HG03159 (cell line): ENCODE measurements at regions not wholly inside any gene's neighbourhood (a gene's known extent, or its start where the extent isn't known, plus 50 kb on each side); places are given as distances from the start of the nearest gene placed in this dataset.

Experiments used
- ATAC-seq: cut with Tn5 transposase; IDR thresholded peaks from one replicate; pipeline ENCODE4 v1.9.1; 2021; ENCODE audit warnings: mild to moderate bottlenecking, moderate library complexity; ENCODE audit not compliant: unreplicated experiment

DNA sequence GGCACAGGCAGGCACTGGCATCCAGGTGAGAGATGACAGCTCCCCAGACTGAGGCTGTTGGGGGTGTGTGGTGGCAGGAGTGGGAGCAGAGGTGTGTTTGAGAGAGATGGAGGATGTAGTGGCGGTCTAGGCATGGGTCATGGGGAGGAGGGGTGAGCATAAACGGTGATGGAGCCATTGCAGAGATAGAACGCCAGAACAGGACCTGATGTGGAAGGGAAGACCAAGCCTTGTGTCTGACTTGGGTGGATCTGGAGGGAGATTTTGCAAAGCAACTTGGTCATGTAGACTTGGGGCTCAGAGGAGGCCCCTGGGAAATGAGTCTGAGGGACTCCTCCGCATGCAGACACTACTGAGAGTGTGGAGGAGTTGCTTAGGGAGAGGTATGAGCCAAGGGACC lies 50.0 kb upstream of the CLDN5 start:
- no peak for ATAC-seq

DNA sequence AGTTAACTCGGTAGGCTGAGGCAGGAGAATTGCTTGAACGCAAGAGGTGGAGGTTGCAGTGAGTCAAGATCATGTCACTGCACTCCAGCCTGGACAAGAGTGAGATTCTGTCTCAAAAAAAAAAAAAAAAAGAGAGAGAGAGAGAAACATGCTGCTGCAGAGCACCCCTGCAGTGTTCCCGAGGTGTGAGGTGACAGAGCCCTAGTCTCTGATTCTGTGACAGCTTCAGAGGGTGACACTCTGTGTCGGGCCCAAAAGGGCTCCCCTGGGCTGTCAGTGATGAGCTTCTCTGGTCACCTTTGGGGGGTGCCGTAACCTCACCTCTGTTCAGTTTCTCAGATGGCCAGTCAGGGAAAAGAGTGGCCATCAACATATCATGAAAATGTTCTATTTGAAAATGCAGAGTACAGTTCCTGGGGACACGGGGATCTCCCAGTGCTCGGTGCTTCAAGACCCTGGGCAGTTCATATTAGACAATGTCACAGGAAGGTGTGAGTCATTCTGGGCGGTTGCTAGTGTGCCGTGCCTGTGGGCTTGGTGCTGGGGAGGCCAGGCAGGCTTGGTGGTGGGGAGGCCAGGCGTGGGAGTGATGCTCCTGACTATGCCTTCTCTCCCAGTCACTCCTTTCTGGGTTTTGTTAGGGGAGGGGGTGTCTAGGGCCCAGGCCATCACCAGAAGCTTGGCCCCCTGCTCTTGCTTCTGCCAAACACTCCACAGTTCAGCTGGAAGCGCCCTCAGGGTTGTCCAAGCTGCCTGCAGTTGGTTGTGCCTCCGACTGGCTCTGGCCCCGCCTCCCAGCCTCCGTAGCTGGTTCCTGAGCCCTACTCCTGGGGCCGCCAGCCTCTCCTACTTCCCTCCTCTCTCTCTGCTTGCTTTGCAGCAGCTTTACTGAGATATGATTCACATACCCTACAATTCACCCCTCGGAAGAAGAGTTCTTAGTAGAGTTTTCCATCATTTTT lies 52.5 kb upstream of the CLDN5 start:
- no peak for ATAC-seq

DNA sequence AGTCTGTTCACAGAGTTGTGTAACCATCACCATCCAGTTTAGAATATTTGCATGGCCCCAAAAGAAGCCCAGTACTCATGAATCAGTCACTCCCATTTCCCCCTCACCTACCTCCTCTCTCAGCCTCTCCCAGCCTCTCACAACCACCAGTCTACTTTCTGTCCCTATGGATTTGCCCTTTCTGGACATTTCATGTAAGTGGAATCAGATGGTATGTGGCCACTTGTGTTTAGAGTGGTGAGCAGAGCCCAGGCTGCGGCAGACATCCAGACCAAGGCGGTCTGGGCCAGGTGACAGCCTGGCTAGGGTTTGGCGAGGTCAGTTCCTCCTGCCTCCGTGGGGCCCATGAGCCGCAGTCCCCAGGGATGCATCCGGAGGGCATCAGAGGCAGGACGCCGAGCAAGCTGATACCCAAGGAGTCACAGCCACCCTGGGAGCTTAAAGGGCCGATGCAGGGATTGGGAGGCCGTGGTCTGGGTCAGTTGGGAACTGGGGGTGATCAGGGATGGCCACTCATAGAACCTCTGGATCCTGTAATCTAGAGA lies 53.3 kb upstream of the CLDN5 start:
- no peak for ATAC-seq

DNA sequence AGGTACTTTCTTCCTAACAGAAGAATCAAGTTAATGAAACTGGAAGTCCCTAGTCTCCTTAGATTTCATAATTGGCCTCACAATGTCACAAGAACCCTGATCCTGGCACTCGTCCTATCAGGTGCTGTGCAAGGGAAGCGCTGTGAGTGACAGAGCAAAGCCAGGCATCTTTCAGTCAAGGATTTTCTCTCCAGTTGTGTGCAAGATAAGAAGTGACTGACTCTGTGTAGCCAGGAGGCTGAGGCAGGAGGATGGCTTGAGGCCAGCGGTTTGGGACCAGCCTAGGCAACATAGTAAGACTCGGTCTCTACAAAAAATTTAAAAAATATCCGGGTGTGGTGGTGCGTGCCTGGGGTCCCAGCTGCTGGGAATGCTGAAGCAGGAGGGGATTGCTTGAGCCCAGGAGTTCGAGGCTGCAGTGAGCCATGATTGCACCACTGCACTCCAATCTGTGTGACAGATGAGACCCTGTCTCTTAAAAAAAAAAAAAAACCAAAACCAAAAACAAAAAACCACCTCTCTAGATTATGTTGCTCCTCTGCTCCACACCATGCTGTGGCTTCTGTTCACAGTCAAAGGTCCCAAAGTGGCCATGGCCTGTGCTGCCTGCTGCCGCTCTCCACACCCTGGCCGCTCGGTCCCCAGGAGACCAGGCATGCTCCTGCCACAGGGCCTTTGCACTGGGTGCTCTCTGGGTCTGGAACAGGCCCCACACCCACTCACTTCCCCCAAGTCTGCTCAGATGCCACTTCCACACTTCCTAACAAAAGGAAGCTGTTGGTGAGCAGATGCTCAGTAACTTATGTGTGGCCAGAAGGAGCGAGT lies 54.2 kb upstream of the CLDN5 start:
- no peak for ATAC-seq

DNA sequence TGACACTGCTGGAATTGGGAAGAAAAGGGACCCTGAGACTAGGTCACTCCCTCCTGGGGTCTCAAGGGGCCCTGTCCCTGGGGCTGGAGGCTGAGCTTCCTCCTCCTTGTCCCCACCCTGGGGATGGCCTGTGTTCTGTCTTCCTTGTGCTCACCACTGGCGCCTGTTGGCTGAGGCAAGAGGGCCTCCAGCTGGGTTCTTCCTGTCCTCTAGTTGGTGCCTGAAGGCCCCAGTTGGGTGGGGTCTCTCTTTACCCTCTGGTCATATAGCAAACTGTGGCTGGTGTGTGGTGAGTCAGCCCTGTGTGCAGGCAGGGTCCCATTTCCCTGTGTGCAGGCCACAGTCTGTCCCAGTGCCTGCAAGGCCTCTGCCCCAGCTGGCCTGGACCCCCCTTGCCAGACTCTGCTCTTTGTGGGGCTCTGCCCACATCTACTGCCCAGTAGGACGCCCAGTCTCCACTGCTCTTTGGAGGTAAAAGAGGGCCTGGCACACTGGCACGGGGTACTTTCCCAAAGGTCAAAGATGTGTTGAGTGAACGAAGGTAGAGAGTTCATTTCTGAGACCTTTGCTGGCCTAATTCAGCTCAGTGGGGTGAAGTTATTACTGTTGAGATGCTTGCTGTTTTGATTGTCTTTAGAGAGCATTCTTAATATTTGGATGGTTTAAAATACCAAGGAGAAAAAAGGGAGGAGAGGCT lies 55.1 kb upstream of the CLDN5 start:
- ATAC-seq = no peak

DNA sequence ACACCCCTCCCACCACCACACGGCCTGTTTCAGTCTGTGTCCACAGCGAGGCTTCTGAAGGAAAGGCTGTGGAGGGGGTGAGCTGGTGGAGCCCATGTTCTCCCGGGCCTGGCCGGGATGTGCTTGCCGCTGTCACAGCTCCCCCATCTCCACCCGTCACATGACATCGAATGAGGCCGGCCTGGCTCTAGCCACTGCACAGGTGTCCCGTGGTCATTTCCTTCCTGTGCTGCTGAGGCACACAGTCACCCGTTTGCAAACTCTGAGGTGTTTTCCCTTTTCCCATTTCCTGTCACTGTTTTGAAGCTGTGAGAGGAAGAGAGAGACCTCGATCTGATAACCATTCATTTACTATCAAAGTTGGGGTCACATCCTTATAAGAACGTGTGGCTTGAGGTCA lies 55.7 kb upstream of the CLDN5 start:
- no peak for ATAC-seq

DNA sequence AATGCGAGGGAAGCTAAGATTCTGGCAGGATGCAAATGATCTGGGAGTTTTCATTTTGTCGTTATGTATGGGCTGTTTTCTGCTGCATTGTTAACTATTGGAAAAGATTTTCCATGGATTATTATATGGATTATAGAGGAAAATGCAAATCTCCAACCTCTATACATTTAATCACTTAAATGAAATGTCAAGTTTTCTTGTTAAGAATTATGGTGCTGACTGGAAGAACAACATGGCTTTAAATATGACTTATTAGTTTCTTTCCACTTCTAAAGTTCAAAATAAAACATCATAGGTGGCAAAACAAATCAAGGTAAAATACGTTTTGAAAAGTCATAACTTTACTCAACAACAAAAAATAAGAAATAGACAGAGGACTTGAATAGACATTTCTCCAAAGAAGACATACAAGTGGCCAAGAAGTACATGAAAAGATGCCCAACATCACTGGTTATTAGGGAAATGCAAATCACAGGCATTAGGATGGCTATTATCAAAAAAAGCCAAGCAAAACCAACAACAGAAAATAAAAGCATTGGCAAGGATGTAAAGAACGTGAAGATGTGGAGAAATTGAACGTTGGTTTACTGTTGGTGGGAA lies 56.2 kb upstream of the CLDN5 start:
- no peak for ATAC-seq

DNA sequence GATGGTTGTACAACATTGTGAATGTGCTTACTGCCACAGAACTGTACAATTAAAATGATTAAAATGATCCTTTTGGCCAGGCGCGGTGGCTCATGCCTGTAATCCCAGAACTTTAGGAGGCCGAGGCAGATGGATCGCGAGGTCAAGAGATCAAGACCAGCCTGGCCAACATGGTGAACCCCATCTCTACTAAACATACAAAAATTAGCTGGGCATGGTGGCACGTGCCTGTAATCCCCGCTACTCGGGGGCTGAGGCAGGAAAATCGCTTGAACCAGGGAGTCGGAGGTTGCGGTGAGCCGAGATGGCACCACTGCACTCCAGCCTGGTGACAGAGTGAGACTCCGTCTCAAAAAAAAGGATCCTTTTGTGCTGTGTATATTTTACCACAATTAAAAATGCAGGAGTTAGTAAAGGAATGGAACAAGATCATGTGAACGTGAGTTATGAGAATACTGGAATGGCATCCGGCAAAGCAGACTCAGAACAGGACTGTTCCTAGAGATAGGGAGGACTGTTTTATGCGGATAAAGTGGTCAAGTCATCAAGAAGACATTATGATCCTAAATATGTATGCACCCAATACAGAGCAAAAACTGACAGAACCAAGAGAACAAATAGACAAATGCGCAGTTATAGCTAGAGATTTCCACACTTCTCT lies 58.0 kb upstream of the CLDN5 start:
- ATAC-seq = no peak

DNA sequence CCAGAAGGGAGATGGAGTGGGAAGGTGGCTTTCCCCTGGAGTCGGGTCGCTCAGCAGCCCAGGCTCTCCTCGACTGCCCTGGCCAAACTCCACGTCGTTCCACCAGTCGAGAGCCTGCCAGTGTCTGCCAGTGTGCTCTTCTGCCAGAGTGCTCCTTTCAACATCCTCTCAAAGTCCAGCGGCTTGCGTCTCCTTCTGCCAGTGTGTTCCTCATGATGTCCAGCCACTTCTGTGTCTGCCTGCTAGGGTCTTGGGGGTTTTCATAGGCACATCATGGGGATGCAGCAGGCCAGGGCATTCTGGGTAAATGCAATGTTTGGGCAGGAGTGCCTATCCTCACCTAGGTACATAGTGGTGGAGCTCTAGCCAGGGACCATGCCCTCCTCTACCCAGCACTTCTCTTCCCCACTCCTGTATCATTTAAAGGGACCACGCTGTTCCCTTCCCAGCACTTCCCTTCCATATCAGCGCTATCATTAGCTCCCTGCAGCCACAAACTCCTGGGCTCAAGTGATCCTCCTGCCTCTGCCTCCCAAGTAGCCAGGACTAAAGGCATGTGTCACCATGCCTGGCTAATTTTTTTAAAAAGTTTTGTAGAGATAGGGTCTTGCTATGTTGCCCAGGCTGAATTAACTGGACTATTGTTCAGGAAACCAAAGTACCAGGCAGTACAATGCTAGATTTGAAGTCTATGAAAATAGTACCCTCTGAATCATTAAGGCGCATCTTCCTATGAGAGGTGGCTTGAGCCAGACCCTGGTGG lies 62.9 kb upstream of the CLDN5 start:
- no peak for ATAC-seq

DNA sequence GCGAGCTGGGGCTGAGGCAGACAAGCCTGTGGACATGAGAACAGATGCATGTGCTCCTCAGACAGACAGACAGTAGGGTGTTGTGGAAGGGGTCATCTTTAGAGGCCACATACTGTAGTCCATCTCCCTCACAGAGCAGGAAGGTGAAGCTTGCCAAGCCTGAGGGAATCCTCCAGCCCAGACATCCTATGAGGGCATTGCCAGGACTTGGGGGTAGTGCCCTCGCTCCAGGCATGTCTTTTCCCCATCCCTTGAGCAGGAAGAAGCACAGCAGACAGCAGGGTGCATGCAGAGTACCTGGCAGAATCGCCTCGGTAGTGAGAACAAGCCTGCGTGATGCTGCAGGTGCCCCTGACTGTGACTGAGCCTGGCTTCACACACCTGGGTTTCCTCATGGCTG lies 66.5 kb upstream of the CLDN5 start:
- ATAC-seq = no peak

DNA sequence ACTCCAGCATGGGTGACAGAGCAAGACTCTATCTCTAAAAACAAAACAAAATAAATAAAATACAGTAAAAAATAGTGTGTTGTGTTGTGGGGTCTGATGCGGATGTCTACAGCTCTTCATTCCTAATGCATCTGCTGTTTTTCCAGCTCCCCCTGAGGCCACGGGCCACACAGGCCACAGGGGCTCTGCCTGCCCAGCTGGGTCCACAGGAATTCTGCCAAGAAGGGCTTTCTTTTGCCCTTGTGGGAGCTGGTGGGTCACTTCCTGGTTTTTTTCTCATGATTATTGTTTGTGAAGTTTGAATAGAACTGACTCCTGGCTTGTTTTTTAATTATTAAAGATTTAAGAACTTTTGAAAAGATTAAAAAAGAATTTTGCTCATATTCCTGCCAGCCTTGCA lies 67.4 kb upstream of the CLDN5 start:
- ATAC-seq = no peak

DNA sequence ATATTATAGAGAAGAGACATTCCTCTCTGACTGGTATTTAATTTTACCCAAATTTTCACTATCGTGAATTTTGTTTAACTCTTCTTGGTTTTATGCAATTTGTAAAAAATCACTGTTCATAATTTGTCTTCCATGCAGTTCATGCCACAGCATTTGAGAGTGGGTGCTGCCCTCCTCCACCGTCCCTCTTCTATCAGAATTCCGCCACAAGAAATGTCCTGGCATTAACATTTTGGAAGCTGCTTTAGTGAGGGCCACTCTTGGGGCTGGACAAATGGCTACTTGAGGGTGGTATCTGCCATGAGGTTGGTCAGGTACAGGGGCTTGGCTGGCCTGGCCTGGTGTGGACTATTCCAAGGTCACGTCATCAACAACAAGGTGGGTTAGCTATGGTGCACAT lies 68.3 kb upstream of the CLDN5 start:
- ATAC-seq = no peak

DNA sequence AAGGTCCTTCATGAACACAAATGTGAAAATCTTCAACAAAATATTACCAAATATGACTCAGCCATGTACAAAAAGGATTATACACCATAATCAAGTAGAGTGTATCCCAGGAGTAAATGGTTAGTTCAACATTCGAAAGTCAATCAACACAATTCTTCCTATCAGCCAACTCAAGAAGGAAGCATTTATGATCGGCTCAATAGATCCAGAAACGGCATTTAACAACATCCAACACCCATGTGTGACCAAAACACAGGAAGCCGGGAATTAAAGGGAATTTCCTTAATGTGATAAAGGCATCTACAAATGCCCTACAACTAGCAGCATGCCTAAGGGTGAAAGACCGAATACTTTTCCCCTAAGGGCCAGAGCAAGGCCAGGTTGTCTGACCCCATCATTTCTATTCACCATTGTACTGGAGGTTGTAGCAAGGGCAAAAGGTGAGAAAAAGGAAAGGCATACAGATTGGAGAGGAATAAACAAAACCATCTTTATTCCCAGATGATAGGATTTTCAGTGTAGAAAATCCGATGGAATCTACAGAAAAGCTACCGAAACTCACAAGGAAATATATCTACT lies 69.9 kb upstream of the CLDN5 start:
- no peak for ATAC-seq

DNA sequence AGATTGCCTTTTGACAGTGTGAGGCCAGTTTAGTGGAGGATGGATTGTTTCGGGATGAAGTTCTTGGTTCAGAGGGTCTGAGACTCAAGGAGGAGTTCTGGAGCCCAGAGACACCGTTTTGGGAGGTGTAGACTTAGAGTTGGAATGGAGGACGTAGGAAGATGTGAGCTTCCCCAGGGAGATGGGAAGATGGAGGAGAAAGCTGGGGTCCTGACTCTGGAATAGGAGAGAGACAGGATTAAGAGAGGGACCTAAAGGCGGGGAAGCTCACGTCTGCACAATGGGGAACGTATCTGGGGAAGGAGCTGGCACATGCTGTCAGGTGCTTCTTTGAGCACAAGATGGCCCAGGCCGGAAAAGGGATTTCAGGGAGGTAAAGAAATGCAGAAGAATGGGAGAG lies 71.3 kb upstream of the CLDN5 start:
- ATAC-seq = no peak

DNA sequence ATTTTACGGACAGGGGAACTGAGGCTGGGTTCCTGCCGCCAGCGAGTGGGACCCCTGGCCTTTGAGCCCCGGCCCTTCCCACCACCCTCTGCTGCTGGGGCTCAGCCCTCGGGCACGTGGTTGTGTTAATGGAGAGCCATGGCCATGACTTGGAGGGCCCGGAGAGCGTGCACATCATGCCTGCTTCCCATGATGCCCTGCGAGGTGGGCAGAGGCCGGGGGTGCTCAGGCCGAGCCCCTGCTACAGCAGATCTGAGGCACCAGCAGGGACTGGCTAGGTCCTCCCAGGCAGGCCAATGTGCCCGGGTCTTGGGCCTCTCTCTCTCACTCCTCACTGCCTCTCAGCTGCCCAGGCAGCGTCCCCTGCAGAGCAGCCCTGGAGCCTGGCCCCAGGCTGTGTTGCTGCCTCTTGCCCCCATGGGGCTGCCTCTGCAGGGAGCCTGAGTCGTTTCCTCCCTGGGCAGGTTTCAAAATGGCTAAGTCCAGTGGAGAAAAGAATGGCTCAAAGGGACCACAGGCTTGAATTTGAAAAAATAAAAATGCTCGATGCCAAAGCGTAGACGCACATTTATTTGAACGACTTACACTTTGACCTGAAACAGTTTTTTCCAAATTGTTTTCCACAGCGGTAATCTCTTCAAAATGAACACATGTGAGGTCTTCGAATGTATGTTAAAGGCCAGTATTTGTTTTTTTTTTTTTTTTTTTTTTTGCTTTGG lies 72.6 kb upstream of the CLDN5 start:
- no peak for ATAC-seq

DNA sequence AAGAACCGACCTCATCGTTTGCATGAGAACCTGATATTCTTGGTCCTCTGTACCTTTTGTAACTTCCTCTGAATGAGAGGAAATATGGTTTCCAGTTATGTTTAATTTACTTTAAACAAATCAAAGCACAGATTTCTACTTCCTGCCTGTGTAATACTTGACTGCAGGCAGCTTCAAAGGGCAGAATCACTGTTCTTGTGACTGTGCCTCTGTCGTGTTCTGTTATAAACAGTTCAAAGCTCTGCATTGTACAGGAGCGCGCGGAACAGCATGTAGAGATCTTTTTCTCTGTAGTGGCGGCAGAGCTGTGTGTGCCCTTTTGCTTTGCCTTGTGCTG lies 73.2 kb upstream of the CLDN5 start:
- ATAC-seq = no peak

DNA sequence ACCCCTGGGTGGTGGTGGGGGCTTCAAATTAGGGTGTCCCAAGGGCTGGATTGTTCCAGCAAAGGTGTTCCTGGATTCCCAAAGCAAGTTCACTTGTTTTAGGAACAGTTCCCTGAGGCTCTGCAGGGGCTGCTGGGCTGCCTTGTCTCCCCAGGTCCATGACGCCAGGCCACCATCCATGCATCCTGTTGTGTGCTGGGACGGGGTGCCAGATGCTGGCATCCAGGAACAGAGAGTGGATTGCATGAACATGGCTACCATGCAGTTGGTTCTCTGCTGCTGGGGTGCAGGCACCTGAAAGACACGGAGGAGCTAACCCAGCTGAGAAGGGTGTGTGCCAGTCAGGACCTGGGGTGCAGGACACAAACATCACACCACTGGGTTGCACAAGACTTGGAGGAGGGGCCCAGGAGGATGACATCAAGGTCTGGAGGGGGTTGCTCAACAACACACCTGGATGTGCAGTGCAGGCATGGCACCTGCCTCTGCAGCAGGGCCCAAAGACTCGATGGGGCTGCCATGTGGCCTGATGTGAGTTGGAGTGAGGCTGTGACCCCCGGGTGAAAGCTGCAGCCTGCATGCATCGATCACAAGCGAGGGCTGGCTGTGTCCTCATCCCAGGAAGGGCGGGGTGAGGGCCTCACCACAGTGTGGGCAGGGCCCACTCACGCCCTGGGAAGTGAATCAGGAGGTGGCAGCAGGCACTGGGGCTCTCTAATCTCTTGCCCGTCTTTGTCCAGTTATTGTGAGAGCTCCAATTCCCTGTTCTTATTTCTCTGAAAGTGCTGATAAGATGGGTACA lies 74.0 kb upstream of the CLDN5 start:
- no peak for ATAC-seq

DNA sequence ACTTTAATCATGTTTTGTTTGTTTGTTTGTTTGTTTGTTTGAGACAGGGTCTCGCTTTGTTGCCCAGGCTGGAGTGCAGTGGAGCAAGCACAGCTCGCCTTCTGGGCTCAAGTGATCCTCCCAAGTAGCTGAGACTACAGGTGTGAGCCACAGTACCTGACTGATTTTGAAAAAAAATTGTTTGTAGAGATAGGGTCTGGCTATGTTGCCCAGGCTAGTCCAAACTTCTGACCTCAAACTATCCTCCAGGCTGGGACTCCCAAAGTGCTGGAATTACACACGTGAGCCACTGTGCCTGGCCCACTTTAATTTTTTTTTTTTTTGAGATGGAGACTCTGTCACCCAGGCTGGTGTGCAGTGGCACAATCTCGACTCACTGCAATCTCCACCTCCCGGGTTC lies 74.8 kb upstream of the CLDN5 start:
- no peak for ATAC-seq
